ENCODE measurements at regions not wholly inside any gene's neighbourhood (a gene's known extent, or its start where the extent isn't known, plus 50 kb on each side); places are given as distances from the start of the nearest gene placed in this dataset.

- Histone ChIP-seq H3K9ac (ENCODE audit: low read depth, low read length) (no peak overlapping the region), H3K27ac (ENCODE audit: low read length) (no peak overlapping the region), H3K4me3 (ENCODE audit: low read depth in 1 of 2, low read length in 2 of 2) (no peak overlapping the region), H3K4me2 (ENCODE audit: insufficient read depth, low read length) (no peak overlapping the region), H3K27me3 (ENCODE audit: insufficient read depth, low read length, poor library complexity) (peaks cover 8% of the 10 kb centered on the region), H3K9me3 (ENCODE audit: insufficient read depth, low read length, severe bottlenecking) (no peaks in the 10 kb centered on the region), H3K79me2 (ENCODE audit: insufficient read depth, low read length) (no peaks in the 10 kb centered on the region), H3K36me3 (ENCODE audit: insufficient read depth, low read length) (no peaks in the 10 kb centered on the region), H3K4me1 (ENCODE audit: insufficient read depth, low read length) (no peaks in the 10 kb centered on the region), H4K20me1 (ENCODE audit: insufficient read depth, low read length) (no peaks in the 10 kb centered on the region), H2AFZ (ENCODE audit: low read depth, low read length) (no peak overlapping the region)
- DNase-seq = no peak
- no peak for TF ChIP-seq CTCF (IDR thresholded peaks at IDR 0.05; ENCODE audit: borderline replicate concordance, extremely low read depth, low read length, poor library complexity, severe bottlenecking)
- TF ChIP-seq EZH2 (IDR thresholded peaks at IDR 0.05; ENCODE audit: borderline replicate concordance, low read depth, low read length, severe bottlenecking) = no peak
- no peak for ATAC-seq (ENCODE audit: insufficient read depth, low read depth)
These were observed 77.8 kb upstream of the TAMM41 start for GRCh38 chr3:11924518-11924917.

GRCh38 chr3:11928381-11928780 is 75.8 kb upstream of the SYN2 start:
- no peak for DNase-seq
- Histone ChIP-seq H3K27ac (ENCODE audit: low read length) (no peak overlapping the region), H3K4me3 (ENCODE audit: low read depth in 1 of 2, low read length in 2 of 2) (no peak overlapping the region), H3K79me2 (ENCODE audit: insufficient read depth, low read length) (no peaks in the 10 kb centered on the region), H2AFZ (ENCODE audit: low read depth, low read length) (no peak overlapping the region), H3K4me1 (ENCODE audit: insufficient read depth, low read length) (no peaks in the 10 kb centered on the region), H3K36me3 (ENCODE audit: insufficient read depth, low read length) (no peaks in the 10 kb centered on the region), H4K20me1 (ENCODE audit: insufficient read depth, low read length) (no peaks in the 10 kb centered on the region), H3K4me2 (ENCODE audit: insufficient read depth, low read length) (no peak overlapping the region), H3K9ac (ENCODE audit: low read depth, low read length) (no peak overlapping the region), H3K9me3 (ENCODE audit: insufficient read depth, low read length, severe bottlenecking) (no peaks in the 10 kb centered on the region), H3K27me3 (ENCODE audit: insufficient read depth, low read length, poor library complexity) (peaks cover 4% of the 10 kb centered on the region)
- TF ChIP-seq CTCF (IDR thresholded peaks at IDR 0.05; ENCODE audit: borderline replicate concordance, extremely low read depth, low read length, poor library complexity, severe bottlenecking) (no peak), EZH2 (IDR thresholded peaks at IDR 0.05; ENCODE audit: borderline replicate concordance, low read depth, low read length, severe bottlenecking) (no peak)
- no peak for ATAC-seq (ENCODE audit: insufficient read depth, low read depth)

GRCh38 chr3:11929531-11929930 is 74.7 kb upstream of the SYN2 start:
- Histone ChIP-seq H3K4me3 (ENCODE audit: low read depth in 1 of 2, low read length in 2 of 2) (no peak overlapping the region), H3K4me2 (ENCODE audit: insufficient read depth, low read length) (no peak overlapping the region), H2AFZ (ENCODE audit: low read depth, low read length) (no peak overlapping the region), H3K4me1 (ENCODE audit: insufficient read depth, low read length) (no peaks in the 10 kb centered on the region), H3K9ac (ENCODE audit: low read depth, low read length) (no peak overlapping the region), H3K36me3 (ENCODE audit: insufficient read depth, low read length) (no peaks in the 10 kb centered on the region), H3K9me3 (ENCODE audit: insufficient read depth, low read length, severe bottlenecking) (no peaks in the 10 kb centered on the region), H4K20me1 (ENCODE audit: insufficient read depth, low read length) (no peaks in the 10 kb centered on the region), H3K79me2 (ENCODE audit: insufficient read depth, low read length) (no peaks in the 10 kb centered on the region), H3K27me3 (ENCODE audit: insufficient read depth, low read length, poor library complexity) (no peaks in the 10 kb centered on the region), H3K27ac (ENCODE audit: low read length) (no peak overlapping the region)
- ATAC-seq (ENCODE audit: insufficient read depth, low read depth) (no peak), DNase-seq (no peak)
- TF ChIP-seq CTCF (IDR thresholded peaks at IDR 0.05; ENCODE audit: borderline replicate concordance, extremely low read depth, low read length, poor library complexity, severe bottlenecking) (no peak), EZH2 (IDR thresholded peaks at IDR 0.05; ENCODE audit: borderline replicate concordance, low read depth, low read length, severe bottlenecking) (no peak)

GRCh38 chr3:11930084-11930483 is 74.1 kb upstream of the SYN2 start:
- Histone ChIP-seq H3K27me3 (ENCODE audit: insufficient read depth, low read length, poor library complexity) (no peaks in the 10 kb centered on the region), H3K9me3 (ENCODE audit: insufficient read depth, low read length, severe bottlenecking) (no peaks in the 10 kb centered on the region), H3K36me3 (ENCODE audit: insufficient read depth, low read length) (no peaks in the 10 kb centered on the region), H3K4me1 (ENCODE audit: insufficient read depth, low read length) (no peaks in the 10 kb centered on the region), H2AFZ (ENCODE audit: low read depth, low read length) (no peak overlapping the region), H3K4me3 (ENCODE audit: low read depth in 1 of 2, low read length in 2 of 2) (no peak overlapping the region), H3K9ac (ENCODE audit: low read depth, low read length) (no peak overlapping the region), H4K20me1 (ENCODE audit: insufficient read depth, low read length) (no peaks in the 10 kb centered on the region), H3K27ac (ENCODE audit: low read length) (no peak overlapping the region), H3K4me2 (ENCODE audit: insufficient read depth, low read length) (no peak overlapping the region), H3K79me2 (ENCODE audit: insufficient read depth, low read length) (no peaks in the 10 kb centered on the region)
- DNase-seq = no peak
- TF ChIP-seq EZH2 (IDR thresholded peaks at IDR 0.05; ENCODE audit: borderline replicate concordance, low read depth, low read length, severe bottlenecking) = no peak
- TF ChIP-seq CTCF (IDR thresholded peaks at IDR 0.05; ENCODE audit: borderline replicate concordance, extremely low read depth, low read length, poor library complexity, severe bottlenecking) = no peak
- ATAC-seq (ENCODE audit: insufficient read depth, low read depth) = no peak
